ENCODE measurements at regions not wholly inside any gene's neighbourhood (a gene's known extent, or its start where the extent isn't known, plus 50 kb on each side); places are given as distances from the start of the nearest gene placed in this dataset.
"Not testable (repeated sequence)": the region's sequence is repeated elsewhere in the genome, so short reads cannot be mapped to it uniquely, and the experiment has no call there.

DNA sequence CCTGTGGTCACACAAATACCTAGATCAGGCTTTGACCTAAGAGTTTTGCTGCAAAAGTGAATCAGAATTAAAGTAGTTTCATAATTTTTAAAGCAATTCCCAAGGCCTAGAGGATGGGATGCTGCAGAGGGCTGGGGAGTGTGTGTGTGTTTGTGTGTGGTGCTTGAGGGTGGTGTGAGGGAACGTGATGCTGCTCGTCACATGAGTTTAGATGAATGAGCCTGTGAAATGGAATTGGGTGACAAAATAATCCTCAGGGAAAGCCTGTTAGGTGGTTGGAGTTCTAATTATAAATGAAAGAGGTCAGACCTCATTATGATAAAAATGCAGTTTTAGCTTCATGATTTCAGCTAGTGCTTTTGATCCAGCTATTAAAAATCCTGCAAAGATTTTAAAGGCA lies 87.5 kb upstream of the TMEM170B start:
- no peak for DNase-seq

DNA sequence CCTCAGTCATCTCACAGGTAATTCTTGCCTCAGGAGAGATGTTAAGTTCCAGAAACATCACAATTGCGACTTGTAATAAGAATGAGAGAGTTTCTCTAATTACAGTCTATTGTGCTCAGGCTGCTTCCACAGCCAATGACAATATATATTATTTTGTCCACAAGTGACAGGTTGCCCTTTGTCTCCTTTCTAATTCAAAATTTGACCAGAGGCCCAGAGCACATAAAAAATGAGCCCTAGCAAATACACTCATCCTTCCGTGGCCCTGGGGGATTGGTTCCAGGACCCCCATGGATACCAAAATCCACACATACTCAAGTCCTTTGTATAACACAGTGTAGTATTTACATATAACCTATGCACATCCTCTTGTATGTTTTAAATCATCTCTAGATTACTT lies 88.1 kb upstream of the TMEM170B start:
- no peak for DNase-seq

DNA sequence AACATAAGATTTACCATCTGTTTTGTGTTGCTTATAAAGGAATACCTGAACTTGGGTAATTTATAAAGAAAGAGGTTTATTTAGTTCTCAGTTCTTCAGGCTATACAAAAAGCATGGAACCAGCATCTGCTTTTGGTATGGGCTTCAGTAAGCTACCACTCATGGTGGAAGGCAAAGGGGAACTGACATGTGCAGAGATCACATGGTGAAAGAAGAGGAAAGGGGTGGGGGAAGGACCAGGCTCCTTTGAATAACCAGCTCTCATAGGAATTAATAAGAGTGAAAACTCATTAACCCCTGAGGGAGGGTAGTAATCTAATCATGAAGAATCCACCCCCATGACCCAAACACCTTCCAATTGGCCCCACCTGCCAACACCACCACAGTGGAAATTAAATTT lies 89.5 kb upstream of the TMEM170B start:
- no peak for DNase-seq

DNA sequence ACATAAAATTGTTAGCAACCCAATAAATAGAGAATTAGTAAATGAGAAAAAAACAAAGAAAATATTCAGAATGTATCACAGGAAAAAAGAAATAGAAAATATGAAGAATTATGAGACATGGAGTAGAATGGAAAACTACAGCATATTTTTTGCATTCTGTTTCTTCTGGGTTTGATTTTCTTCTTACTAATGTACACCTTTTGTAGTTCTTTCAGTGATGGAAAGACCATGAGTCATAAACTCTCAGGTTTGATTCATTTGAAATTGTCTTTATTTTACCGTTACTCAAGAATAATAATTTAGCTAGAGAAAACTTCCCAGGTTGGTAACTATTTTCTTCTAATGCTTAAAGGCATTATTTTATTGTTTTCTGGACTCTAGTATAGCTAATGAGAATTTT lies 90.3 kb upstream of the TMEM170B start:
- no peak for DNase-seq

DNA sequence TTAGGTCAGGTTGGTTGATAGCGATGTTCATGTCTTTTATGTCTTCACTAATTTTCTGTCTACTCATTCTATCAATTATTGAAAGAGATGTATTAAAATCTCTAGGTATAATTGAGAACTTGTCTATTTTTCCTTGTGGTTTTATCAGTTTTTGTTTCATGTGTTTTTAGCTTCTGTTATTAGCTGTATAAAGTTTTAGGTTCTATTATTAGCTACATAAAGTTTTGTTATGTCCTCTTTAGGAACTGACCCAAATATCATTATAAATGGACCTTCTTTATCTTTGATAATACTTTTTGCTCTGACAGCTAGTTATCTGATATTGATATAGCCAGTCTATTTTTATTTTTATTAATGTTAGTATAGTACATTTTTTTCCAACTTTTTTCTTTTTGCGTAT lies 92.4 kb upstream of the TMEM170B start:
- DNase-seq = no peak

DNA sequence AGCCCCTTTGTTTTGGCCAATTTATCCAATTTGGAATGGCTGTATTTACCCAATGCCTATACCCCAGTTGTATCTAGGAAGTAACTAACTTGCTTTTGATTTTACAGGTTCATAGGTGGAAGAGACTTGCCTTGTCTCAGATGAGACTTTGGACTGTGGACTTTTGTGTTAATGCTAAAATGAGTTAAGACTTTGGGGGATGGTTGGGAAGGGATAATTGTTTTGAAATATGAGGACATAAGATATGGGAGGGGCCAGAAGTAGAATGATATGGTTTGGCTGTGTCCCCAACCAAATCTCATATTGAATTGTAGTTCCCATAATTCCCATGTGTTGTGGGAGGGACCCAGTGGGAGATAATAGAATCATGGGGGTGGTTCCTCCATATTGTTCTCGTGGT lies 94.4 kb upstream of the TMEM170B start:
- DNase-seq = not testable (repeated sequence)

DNA sequence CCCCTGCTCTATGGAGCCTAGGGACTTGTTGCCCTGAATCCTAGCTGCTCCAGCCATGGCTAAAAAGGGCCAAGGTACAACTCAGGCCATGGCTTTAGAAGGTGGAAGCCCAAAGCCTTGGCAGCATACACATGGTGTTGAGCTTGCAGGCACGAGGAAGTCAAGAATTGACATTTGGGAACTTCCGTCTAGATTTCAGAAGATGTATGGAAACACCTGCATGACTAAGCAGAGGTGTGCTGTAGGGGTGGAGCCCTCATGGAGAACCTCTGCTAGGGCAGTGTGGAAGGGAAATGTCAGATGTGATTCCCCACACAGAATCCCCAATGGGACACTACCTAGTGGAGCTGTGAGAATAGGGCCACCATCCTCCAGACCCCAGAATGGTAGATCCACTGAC lies 95.1 kb upstream of the TMEM170B start:
- DNase-seq = no peak

DNA sequence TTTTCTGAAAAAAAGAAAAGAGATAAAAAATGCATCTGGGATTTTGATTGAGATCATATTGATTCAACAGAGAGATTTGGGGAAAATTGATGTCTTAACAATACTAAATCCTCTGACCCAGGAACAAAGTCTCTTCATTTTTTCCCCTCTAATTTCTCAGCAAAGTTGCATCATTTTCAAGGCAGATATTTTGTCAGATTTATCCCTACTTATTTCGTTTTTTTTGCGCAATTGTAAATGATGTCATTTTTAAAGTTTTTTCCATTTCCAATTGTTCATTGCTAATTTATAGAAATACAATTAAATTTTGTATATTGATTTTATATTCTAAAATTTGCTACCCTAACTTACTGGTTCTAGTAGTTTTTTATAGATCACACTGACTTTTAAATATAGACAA lies 97.7 kb upstream of the TMEM170B start:
- no peak for DNase-seq

DNA sequence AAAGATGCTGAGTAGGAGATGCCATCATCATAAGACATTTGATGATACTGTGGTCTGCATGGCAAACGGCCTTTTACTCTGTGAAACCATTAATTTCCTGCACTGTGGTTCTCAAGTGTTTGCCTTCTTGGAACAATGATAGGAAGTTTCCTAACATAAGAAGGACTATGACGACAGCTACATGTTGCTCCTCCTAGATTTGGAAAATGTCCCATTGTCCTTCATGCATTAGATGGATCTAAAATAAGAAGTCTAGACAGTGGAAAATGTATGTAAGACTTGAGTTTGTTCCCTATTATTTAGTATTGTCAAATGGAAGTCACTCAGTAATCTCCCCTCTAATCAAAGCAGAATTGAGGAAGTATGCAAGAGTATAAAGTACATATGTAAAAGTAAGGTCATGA lies 98.5 kb upstream of the TMEM170B start:
- DNase-seq = no peak

DNA sequence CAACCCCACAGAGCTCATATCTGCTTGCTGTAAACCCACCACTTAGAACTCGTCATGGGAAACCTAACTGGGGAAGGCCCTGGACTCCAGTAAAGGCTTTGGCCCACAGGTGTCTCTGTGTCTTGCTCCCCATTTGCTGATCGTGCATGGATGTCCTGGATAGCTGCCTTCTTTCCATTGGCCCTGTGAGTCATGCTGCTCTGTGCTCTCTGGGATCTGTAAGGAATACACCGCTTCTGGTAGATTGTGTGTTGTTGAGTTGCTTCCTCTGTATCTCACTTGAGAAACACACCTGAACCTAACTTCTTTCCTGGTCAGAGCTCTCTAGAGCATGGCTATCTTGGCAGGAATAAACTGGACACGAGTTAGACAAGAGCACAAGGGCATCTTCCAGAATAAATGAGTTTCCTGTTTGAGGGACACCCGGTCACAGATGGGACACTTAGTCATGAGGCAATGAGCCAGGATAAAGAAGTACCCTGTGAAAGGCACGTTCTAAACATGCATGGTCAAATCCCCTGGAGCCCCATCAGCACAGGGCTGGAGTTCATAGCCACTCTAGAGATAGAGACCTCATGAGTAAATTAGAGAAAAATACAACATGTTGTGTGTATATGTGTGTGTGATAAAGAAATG lies 99.6 kb upstream of the TMEM170B start:
- no peak for DNase-seq

DNA sequence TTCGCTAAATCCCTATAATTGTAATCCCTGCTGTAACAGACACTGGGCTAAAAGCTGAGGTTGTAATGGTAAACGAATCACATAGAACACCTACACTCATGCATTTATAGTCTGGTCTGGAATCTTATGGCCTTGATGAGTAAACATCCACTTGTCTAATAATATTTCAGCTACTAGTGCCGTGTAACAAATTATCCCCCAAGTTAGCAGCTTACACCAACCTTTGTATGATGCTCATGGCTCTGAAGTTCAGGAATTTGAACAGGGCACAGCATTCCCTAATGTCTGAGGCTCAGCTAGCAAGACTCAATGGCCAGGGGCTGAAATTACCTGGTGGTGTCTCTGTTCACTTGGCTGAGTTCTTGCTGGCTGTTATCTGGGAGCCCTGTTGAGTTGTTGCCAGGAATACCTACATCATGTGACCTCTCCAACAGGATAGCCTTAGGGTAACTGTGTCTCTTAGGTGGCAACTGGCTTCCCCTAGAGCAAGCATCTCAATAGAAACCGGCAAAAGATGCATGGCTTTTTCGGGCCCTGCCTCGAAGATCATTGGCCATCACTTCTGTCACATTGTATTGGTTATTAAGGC lies 100.9 kb upstream of the TMEM170B start:
- DNase-seq = no peak

DNA sequence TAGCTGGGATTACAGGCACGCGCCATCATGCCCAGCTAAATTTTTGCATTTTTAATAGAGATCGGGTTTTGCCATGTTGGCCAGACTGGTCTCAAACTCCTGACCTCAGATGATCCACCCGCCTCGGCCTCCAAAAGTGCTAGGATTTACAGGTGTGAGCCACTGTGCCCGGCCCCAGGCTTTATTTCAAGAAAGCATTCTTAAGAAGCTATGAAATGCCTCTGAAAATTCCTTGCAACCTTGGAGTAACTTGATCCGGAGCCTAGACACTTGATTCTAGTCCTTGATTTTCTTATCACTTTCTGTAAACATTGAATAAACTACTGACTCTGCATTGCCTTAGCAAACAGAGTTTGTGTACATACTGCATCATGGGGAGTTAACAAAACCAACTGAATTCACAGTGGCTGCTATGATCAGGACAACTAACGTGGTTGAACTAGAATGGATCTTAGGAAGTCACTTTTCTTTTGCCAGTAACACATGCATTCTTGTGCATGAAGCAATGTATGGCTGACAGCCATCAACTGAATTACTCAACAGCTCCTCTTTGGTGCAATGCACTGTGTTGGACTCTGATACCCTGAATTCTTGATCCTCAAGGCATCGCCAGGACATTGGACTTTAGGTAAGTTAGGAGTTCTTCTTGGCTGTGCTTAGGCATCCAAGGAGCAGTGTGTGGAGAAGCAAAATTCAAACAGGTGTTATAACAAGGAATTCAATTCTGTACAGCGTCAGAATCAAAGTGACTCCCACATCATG lies 102.8 kb upstream of the TMEM170B start:
- no peak for DNase-seq

DNA sequence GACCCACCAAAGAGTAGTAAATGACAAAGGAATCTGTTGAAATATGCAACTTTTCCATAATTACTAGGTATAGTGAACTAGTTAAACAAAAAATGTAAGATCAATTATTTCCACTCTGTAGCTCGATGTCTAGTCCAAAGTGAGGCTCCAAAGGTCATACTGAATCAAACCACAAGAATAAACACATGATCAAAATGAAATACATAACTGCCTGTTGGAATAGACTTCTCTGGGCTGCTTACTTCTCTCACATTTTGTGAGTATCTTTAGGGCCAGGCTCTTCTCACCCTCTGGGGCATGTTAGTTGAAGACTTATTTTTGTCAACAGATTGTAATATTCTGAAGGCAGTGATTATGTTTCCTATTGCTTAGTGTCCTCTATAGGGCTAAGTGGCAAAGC lies 103.7 kb upstream of the TMEM170B start:
- DNase-seq = no peak

DNA sequence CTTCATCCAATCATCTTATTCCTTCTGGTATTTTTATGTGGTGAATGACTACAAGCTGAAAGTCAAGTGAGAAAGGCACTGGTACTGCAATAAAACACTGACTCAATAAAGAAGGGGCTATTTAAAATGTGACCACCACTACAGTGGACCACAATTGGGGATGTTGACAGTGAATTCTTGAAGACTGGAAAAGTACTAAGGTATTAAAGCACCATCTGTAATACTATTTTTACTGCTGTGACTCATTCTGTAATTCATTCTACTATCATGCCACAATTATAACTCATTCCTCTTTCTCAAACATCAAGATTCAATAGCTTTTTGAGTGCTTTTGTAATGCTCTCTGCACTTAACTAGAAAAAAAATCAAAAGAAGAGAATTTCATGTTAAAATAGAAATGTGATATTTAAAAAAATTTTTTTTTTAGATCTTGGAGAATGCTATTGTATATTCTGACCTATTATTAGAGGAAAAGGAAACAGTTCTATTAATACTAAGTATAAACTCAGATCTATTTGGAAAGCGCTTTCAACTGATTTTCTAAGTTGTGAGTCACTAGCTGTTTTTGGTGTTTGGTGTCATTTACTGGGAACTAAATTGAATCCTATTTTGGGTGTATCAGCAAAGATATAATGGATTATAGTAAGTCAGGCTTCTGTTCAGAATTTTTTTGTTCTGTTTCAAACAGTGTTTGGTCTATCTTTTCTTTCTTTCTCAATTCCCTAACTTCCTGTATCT lies 104.7 kb upstream of the TMEM170B start:
- no peak for DNase-seq

DNA sequence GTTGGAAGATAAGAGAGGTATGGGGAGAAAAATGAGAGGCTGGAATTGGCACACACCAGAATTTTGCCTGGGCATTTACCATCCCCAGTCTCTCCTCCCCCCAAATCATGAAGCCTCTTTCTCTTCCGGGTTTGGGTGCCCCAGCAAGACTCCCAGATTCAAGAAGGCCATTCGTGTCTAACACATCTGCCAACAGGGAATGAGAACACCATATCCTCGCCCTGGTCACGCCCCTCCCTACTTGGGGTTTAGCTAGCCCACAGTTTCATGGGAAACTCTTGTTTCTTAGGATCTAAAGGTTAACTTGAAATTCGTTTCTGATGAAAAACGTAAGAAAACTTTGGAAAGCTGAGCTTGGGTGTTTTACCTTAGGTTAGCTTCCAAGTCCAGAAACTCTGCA lies 105.5 kb upstream of the TMEM170B start:
- DNase-seq = no peak

DNA sequence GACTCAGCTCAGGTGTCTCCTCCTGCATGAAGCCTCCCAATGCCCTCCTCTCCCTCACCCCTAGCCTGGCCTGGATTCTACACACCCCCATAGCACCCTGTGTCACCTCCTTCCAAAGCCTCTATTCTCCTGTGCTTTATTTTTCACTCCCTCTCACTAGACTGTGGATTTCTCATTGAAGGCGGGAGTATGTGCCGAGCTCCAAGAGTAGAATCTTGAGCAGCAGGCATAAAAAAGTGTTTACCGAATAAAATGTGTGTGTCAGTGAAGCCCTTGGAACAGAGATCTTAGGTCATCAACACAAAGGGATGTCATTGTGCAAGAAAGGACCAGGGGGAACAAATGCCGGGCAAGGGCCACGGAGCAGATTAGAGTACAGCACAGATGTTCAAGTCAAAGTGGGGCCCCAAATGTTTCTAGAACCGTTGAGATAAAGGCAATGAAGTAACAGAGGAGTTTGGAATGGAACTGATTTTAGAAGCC lies 106.1 kb upstream of the TMEM170B start:
- DNase-seq = no peak

DNA sequence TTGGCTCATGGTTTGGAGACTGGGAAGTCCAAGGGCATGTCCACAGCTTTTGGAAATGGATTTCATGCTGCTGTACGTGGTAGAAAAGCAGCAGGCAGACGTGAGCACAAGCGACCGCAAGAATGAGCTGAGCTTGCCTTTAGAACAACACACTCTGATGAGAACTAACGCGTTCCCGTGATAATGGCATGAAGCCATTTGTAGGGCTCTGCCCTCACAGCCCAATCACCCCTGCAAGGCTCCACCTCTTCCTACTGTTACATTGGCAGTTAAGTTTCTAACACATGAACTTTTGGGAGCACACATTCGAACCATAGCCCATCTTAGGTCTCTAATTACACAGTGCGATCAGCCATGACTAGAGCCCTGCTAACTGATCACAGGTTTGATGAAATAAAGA lies 107.5 kb upstream of the TMEM170B start:
- no peak for DNase-seq

DNA sequence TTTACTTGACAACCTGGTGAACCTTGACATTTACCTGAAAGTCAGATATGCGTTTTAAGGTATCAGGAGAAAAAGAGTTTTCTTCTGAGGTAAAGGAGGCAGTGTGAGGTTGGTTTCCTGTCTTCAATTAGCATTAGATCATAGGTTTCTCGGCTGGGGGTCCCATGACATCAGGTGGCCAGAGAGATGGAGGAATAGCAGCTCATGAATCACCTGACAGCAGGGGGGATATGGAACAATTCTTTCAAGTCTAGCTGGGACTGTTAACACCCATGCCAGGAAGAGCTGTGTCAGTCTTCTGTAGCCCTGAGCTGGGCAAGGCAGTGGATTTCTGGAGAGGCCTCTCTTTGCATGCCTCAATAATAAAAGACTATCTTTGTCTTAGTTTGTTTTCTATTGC lies 108.0 kb upstream of the TMEM170B start:
- DNase-seq = no peak

DNA sequence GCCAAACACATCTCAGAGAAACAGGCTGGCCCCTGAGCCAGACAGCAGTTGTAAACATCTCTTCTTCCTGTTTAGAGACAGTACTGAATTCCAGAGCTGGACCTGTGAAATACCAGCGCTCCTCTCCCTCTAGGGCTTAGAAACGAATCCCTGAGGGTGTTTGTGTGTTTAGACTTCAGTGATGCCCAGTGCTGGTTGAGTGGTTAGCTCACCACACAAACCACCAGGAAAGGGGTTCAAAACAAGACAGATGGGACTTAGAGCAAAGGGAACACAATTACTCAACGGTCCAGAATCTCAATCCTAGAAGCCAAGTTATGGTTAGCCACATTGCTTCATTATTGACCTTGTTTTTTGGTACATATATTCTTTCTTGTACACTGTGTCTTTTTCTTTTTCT lies 108.7 kb upstream of the TMEM170B start:
- no peak for DNase-seq

DNA sequence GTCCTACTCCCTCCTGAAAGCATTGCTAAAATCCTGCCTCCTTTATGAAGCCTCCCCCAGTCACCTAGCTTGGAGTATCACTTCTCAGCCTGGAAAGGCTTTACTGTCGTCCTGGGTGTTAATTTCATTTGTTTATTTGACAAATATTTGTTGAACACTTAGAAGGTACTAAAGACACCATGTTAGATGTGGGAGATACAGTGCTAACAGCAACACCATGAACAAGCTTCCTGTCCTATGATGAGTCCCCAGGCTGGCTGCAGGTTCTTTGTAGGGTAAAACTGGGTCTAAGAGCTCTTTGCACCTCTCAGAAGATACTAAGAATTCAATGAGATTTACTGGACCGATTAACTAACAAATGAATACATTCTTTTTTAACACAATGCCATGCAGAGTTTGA lies 109.2 kb upstream of the TMEM170B start:
- no peak for DNase-seq

DNA sequence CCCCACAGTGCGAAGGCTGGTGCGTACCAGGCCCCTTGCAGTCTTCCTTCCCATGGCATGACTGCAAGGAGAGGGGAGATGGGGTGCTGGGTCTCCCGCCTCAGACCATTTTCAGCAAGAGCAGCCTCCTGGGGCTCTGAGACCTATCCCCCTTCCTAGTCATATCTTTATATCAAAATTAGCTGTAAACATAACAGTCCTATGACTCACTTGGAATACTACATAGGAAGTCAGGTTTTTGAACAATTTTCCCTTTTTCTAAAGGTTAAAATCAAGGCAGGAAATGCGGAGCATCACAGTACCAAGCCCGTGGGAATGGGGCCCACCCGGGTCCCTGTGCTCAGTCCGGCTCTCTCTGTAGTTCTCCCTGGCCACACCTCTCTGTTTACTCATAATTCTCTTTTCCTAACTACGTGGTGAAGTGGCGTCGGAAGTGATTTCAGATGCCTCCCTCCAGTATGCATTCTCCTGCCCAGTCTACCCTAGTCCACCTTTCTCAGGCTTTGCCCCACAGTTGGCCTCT lies 109.8 kb upstream of the TMEM170B start:
- no peak for DNase-seq

DNA sequence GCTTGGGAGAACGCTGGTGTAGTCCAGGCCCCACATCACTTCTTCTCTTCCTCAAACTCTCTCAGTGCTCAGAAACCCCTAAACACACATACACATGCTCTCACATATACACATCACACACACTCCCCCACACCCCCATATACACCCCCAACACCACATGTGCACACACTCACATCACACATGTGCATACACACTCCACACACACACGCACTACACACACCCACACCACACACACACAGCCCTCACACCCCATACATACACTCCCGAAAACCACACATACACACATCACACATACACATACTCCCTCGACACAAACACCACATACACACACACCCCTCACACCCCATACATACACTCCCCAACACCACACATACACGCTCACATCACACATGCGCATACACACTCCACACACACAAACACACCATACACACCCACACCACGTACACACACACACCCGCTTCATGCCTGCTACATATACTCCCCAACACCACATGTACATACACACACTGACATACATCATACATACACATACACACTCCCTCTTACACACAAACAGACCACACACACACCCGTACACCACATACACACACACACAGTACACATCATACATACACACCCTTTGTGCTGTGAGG lies 110.3 kb upstream of the TMEM170B start:
- DNase-seq = no peak

DNA sequence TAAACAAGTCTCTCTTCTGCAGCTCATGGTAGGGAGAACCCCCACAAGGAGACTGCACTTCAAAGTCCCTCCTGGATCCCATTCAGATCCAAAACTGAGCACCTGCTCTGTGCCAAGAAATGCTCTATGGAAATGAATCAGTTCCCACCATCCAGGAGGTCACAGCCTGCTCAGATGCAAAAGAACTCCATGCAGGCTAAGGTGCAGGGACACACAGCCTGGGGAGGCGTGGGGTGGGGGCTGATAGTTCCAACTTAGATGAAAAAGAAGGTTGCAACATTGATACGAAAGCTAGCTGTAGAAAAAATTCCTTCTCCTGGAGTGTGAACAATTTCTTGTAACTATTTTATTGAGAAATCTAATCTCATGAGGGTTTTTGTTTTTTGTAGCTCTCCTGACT lies 111.0 kb upstream of the TMEM170B start:
- no peak for DNase-seq

Measured in stimulated activated CD8-positive, alpha-beta memory T cell treated with anti-CD3 and anti-CD28 coated beads, Interleukin-4, amount 100 ng/mL, for 48 hours (primary cell).